ENCODE measurements at regions not wholly inside any gene's neighbourhood (a gene's known extent, or its start where the extent isn't known, plus 50 kb on each side); places are given as distances from the start of the nearest gene placed in this dataset.

DNA sequence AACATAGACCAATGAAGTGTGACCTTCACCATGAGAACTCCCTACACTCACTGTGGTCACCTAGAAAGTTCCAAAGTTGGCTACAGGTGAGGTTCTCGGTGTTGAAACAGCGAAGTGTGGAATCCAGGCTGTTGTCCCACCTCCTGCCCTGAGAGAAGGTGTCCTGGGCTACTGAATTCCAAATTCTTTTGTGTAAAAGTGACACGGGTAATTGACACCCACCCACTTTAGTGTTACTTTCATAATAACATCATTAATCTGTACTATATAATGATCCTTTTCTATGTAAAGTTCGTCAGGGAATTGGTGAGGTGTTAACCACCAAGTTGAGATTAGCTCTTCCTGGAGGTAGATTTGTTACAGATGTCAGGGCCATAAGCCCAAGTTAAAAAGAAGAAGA, 690.7 kb downstream of the RWDD3 start:
- TF ChIP-seq, protein P1, sequence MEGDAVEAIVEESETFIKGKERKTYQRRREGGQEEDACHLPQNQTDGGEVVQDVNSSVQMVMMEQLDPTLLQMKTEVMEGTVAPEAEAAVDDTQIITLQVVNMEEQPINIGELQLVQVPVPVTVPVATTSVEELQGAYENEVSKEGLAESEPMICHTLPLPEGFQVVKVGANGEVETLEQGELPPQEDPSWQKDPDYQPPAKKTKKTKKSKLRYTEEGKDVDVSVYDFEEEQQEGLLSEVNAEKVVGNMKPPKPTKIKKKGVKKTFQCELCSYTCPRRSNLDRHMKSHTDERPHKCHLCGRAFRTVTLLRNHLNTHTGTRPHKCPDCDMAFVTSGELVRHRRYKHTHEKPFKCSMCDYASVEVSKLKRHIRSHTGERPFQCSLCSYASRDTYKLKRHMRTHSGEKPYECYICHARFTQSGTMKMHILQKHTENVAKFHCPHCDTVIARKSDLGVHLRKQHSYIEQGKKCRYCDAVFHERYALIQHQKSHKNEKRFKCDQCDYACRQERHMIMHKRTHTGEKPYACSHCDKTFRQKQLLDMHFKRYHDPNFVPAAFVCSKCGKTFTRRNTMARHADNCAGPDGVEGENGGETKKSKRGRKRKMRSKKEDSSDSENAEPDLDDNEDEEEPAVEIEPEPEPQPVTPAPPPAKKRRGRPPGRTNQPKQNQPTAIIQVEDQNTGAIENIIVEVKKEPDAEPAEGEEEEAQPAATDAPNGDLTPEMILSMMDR (IDR thresholded peaks at IDR 0.05; ENCODE audit: extremely low read depth, missing control alignments), result no peak
- no peak for DNase-seq (ENCODE audit: low spot score)

DNA sequence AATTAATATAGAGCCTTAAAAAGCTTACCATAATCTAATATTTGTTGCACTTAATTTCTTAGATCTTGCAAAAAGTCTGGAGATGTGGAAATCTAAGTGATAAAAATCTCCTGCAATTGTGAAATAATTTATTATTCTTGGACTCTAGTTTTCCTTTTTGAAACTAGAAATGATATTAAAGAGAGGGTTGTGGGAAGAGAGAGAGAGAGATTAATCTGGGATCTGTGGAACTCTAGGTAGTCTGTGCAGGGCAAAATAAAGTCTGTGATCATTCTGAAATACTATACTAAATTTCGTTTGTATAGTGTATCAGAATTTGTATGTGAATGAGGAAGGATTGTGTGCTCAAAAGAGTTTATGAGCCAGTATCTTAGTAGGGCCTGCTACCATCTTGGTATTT, 692.3 kb downstream of the RWDD3 start:
- TF ChIP-seq, protein P1 (IDR thresholded peaks at IDR 0.05; ENCODE audit: extremely low read depth, missing control alignments), result no peak
- no peak for DNase-seq (ENCODE audit: low spot score)

DNA sequence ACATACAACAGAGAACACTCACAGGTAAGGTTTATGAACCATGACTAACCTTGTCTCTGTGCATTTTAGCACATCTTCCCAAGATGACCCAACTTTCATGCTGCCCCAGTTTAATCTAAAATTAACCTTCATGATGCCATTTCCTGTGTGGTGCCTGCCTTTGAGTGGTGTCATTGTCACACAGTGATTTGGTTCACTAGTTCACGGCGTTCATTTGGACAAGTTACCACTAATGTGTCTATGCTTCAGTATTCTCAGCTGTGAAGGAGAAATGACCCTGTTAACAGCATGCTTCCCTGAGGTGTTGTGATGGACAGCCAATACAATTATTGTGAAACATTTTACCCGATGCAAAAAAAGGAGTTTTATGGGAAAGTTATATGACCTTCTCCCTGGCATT, 693.1 kb downstream of the RWDD3 start:
- DNase-seq (ENCODE audit: low spot score), result no peak
- TF ChIP-seq, protein P1 (IDR thresholded peaks at IDR 0.05; ENCODE audit: extremely low read depth, missing control alignments), result no peak

DNA sequence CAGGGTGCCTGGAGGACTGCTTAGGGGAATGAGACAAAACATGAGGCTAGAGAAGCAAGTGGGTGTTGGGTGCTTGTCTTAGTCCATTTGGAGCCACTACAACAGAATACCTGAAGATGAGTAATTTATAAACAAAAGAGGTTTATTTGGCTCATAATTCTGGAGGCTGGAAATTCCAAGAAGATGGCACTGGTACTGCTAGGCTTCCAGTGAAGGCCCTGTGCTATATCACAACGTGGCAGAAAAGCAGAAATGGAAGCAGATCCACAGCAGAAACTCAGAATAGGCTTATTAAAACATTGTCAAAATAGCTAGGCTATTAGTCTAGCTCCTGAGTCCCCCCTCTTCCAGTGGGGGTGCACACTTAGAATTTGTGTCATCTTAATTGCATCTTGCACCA, 701.7 kb downstream of the RWDD3 start:
- TF ChIP-seq, protein P1 (IDR thresholded peaks at IDR 0.05; ENCODE audit: extremely low read depth, missing control alignments), result no peak
- no peak for DNase-seq (ENCODE audit: low spot score)

DNA sequence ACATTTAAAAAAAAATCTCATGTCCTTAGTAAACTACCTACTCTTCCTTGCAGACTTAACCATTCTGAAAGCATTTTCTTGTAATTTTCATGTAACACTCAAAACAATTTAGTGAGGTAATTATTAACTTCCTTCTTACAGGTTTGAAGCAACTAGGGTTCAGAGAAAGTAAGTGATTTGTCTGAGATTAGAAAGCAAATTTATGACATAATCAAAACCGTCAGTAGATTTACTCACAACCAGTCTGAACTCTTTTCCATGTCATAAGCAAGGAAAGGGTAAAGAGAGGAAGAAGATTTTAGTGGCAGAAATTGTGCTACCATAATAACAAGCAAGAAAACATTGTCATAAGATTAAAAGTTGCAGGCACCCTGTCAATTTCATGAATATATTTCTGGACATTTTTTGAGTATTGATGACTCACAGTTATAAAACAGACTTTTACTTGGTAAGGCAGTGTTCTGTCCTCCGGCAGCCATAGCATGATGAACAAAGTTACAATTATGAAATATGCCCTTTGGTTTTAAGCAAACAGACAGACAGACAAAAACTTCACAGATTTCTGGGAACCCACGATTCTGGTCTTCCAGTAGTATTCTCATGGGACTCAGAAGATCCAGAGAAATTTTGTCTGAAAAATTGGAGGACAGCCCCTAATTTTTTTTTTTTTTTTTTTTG, 707.2 kb downstream of the RWDD3 start:
- no peak for DNase-seq (ENCODE audit: low spot score)
- TF ChIP-seq, protein P1 (IDR thresholded peaks at IDR 0.05; ENCODE audit: extremely low read depth, missing control alignments), result no peak

DNA sequence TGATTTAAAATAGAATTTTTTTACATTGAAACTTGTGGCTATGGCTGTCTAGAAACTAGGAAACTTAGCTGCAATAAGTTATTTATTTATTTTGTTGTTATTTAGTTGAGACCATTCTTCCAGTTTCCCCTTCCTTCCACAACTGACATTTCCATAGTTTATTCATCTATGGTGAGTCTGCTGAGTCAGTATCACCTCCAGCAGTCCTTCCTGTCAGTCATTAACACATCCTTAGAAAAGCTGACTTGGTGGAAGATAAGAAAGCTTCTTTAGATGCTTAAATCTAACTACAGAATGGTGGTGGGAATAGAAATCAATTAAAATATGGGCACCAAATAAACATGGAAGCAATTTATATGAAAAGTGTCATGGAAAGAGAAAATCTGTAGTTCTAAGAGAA, 714.0 kb downstream of the RWDD3 start:
- TF ChIP-seq, protein P1 (IDR thresholded peaks at IDR 0.05; ENCODE audit: extremely low read depth, missing control alignments), result no peak
- DNase-seq (ENCODE audit: low spot score), result no peak

DNA sequence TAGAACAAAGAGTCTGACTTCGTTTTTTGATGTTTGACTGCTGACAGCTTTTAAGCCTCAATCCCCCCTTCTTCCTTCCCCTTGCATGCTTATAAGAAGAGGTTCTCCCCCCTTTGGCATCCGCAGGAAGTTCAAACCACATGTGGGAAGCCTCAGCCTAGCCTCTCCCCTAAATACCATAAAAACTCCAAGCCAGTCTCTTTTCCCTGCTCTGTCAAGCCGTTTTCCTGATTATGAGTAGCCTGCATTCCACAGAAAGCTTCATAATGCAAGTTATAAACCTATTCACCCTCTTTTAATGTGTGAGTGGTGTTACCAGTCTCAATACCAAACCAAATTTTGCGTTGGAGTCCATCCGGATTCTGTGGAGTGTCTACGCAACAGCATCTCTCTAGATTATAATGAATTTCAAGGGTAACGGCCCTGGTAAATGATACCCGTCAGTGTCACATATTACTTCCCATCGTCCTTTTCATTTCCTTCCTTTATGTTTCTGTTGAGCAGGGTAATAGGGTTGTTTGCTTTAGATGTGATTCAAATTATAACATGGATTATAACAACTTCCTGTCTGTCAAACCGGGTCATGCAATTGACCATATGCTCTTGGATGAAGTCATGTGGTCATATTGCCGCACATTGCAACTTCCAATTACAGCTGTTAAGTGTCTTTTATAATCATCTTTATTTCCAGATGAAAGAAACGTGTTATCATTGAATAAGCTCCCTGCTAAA, 717.5 kb downstream of the RWDD3 start:
- no peak for DNase-seq (ENCODE audit: low spot score)
- TF ChIP-seq, protein P1 (IDR thresholded peaks at IDR 0.05; ENCODE audit: extremely low read depth, missing control alignments), result no peak

Data from GM20000 (cell line).